A673 (cell line): ENCODE measurements at regions not wholly inside any gene's neighbourhood (a gene's known extent, or its start where the extent isn't known, plus 50 kb on each side); places are given as distances from the start of the nearest gene placed in this dataset.

Source experiments
- BruUV-seq: library from RNA; stranded (reverse); fragments of 400-500 nt; replicated peaks from 2 replicates; lab custom pipeline; 2021; lab: Mats Ljungman, UMichigan
- CTCF ChIA-PET: fragments of 300-600 bp; sonication (Branson Sonifier 250); formaldehyde crosslinking; loops from one replicate; lab custom pipeline; 2022; ENCODE audit warnings: antibody characterized with exemption; lab: Charles Lee
- POLR2A ChIA-PET: fragments of 300-600 bp; sonication (Branson Sonifier 250); formaldehyde crosslinking; loops from one replicate; lab custom pipeline; 2022; ENCODE audit warnings: antibody characterized with exemption; ENCODE audit not compliant: low non-redundant PET; lab: Charles Lee
- DNase-seq: peaks from one replicate; pipeline ENCODE4 v3.0.0-alpha.2; 2015; ENCODE audit warnings: low spot score
- H3K27ac ChIP-seq: fragments of 200-600 bp; sonication (generic); 2 replicates; pipeline ENCODE4 v1.5.1; 2016; ENCODE audit warnings: mixed run types, low read depth, mild to moderate bottlenecking, mixed read lengths, antibody characterized with exemption, low read length; ENCODE audit not compliant: poor library complexity, severe bottlenecking
- H3K27me3 ChIP-seq: fragments of 200-600 bp; sonication (generic); replicated peaks from 2 replicates; pipeline ENCODE4 v1.6.1; 2017; ENCODE audit warnings: mixed run types, low read depth, mild to moderate bottlenecking, mixed read lengths, antibody characterized with exemption, low read length; ENCODE audit not compliant: insufficient read depth, poor library complexity
- H3K36me3 ChIP-seq: fragments of 200-600 bp; sonication (generic); 2 replicates; pipeline ENCODE4 v1.6.1; 2016; ENCODE audit warnings: mixed run types, mild to moderate bottlenecking, mixed read lengths, antibody characterized with exemption, low read length; ENCODE audit not compliant: insufficient read depth, poor library complexity, severe bottlenecking
- H3K4me1 ChIP-seq: fragments of 200-600 bp; sonication (generic); 2 replicates; pipeline ENCODE4 v1.6.1; 2017; ENCODE audit warnings: mixed run types, mild to moderate bottlenecking, mixed read lengths, antibody characterized with exemption, low read length; ENCODE audit not compliant: insufficient read depth, poor library complexity, severe bottlenecking
- H3K4me3 ChIP-seq: fragments of 200-600 bp; sonication (generic); 2 replicates; pipeline ENCODE4 v1.5.1; 2016; ENCODE audit warnings: low read depth, mixed run types, mild to moderate bottlenecking, mixed read lengths, low read length; ENCODE audit not compliant: poor library complexity, severe bottlenecking
- H3K9me3 ChIP-seq: fragments of 200-600 bp; sonication (generic); 2 replicates; pipeline ENCODE4 v1.6.1; 2016; ENCODE audit warnings: mixed run types, low read depth, mild to moderate bottlenecking, mixed read lengths, antibody characterized with exemption, low read length; ENCODE audit not compliant: poor library complexity, severe bottlenecking
- EZH2 ChIP-seq: fragments of 200-600 bp; sonication (generic); IDR thresholded peaks from 2 replicates; pipeline ENCODE4 v1.6.1; 2017; ENCODE audit warnings: borderline replicate concordance, low read depth, mild to moderate bottlenecking, mixed read lengths, antibody characterized with exemption, low read length; ENCODE audit not compliant: poor library complexity, severe bottlenecking
- intact Hi-C: fragments of 100-400 bp; cut with micrococcal nuclease; formaldehyde crosslinking; loops from one replicate; pipeline ENCODE4 v1.10.0; 2022; ENCODE audit not compliant: unreplicated experiment
- TF ChIP-seq, protein P1 (sequence below): fragments of 300-800, 200-600 bp; sonication (generic); conservative IDR thresholded peaks from 2 replicates; pipeline ENCODE4 v1.5.1; 2017; ENCODE audit warnings: low read depth, mild to moderate bottlenecking, antibody characterized with exemption, low read length, moderate library complexity, mixed read lengths

DNA sequence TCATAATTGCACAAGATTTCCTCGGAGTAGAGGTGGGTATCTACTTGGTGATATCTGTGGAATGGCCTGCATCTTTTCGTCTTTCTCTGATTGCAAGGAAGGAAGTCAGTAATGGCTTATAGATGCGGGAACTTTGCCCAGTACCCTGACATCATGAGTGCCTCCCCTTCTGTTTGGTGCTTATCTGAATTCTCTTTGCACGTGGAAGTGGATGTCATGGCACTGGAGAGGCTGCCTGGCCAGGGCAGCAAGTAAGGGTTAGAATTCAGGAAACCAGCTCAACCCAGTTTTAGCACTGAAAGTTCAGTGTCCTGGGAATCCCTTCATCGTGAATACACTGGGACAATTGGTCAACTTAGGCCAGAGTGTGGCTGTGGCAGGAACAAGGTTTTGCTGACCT, 83.5 kb upstream of the RAPGEF2 start:
- H3K27me3 ChIP-seq, result no peaks in the 10 kb centered on the region
- H3K36me3 ChIP-seq, result no peaks in the 10 kb centered on the region
- TF ChIP-seq, protein P1, sequence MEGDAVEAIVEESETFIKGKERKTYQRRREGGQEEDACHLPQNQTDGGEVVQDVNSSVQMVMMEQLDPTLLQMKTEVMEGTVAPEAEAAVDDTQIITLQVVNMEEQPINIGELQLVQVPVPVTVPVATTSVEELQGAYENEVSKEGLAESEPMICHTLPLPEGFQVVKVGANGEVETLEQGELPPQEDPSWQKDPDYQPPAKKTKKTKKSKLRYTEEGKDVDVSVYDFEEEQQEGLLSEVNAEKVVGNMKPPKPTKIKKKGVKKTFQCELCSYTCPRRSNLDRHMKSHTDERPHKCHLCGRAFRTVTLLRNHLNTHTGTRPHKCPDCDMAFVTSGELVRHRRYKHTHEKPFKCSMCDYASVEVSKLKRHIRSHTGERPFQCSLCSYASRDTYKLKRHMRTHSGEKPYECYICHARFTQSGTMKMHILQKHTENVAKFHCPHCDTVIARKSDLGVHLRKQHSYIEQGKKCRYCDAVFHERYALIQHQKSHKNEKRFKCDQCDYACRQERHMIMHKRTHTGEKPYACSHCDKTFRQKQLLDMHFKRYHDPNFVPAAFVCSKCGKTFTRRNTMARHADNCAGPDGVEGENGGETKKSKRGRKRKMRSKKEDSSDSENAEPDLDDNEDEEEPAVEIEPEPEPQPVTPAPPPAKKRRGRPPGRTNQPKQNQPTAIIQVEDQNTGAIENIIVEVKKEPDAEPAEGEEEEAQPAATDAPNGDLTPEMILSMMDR, result no peak
- TF ChIP-seq EZH2, result no peak
- ChIA-PET POLR2A (no interaction called here), CTCF (no interaction called here)
- no peak for DNase-seq
- no peak overlapping the region for H3K27ac ChIP-seq
- H3K4me3 ChIP-seq, result no peak overlapping the region
- BruUV-seq, result no TSS peak
- peaks cover 30% of the 10 kb centered on the region for H3K4me1 ChIP-seq
- no peaks in the 10 kb centered on the region for H3K9me3 ChIP-seq
- intact Hi-C loops, result loop anchor here (10.0 kb wide), 1 partner anchor 425 kb away; no protein-coding TSS in a partner anchor

DNA sequence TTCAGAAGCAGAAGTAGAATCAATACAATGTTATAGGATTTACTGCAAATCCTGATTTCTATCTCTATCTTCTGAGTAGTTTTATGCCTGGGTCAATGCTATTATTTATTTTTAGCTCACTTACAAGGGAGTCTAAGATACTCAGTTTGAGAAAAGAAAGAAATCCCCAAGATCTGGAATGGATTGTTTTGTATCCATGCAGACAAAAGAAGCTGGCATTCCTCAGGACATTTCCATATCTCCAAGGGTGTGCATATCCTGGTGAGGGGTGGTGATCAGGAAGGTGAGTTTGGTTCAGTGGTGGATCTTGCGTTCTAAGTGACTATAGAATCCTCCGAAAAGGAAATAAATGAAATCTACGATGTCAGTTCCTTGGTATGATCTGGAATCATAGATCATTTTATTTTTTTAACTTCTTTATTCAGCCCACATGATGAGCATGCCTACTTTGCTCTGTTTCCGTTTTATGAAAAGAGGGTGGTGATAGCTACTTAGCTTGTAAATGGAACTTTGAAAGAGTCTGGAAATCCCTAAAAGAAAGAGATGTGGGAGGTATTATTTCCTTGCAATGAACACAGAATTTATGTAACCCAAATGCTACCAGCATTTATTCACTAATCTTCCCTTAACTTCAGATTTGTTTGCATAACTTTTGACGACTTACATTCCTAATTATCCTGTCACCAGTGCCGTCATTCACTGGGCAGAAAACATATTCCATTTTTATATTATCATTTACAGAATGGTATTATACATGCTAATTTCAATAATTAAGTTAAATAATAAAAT, 81.1 kb upstream of the RAPGEF2 start:
- Histone ChIP-seq H3K4me1 (peaks cover 17% of the 10 kb centered on the region), H3K4me3 (no peak overlapping the region), H3K9me3 (no peaks in the 10 kb centered on the region), H3K36me3 (no peaks in the 10 kb centered on the region), H3K27me3 (no peaks in the 10 kb centered on the region), H3K27ac (peak overlapping the region; percentile 58)
- DNase-seq, result peak; percentile 59
- intact Hi-C loops, result loop anchor here (1.0 to 5.0 kb wide), 2 partner anchors 156 to 164 kb away; no protein-coding TSS in a partner anchor
- POLR2A ChIA-PET, result no interaction called here
- CTCF ChIA-PET, result no interaction called here
- no TSS peak for BruUV-seq
- no peak for TF ChIP-seq EZH2
- TF ChIP-seq, protein P1, result no peak

DNA sequence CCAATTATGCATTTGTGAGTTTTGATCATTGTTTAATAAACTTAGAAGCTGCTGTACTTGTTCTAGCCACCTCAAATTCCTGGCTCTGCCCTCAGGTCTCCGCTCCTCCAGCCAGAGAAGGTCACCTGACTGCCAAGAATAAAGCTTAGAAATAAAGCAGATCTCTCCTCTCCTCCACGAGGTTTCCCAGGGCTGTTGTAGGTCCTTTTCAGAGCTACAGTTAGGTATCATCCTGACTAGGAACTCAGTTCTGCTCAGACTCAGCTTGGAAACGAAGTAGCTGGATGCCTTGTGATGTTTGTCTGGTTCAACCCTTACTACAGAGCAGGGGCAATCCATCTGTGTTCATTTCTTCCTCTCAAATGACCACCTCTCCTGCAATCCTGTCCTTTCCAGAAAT, 79.1 kb upstream of the RAPGEF2 start:
- ChIA-PET CTCF (no interaction called here), POLR2A (no interaction called here)
- no peak overlapping the region for H3K27ac ChIP-seq
- H3K4me1 ChIP-seq, result peaks cover 28% of the 10 kb centered on the region
- no peak overlapping the region for H3K4me3 ChIP-seq
- TF ChIP-seq, protein P1, result no peak
- no peak for TF ChIP-seq EZH2
- H3K9me3 ChIP-seq, result no peaks in the 10 kb centered on the region
- H3K27me3 ChIP-seq, result no peaks in the 10 kb centered on the region
- intact Hi-C loops, result loop anchor here (5.0 kb wide), 1 partner anchor 154 kb away; no protein-coding TSS in a partner anchor
- H3K36me3 ChIP-seq, result no peaks in the 10 kb centered on the region
- DNase-seq, result no peak
- no TSS peak for BruUV-seq
